Heart right ventricle (tissue), 16 donors: ENCODE measurements at regions not wholly inside any gene's neighbourhood (a gene's known extent, or its start where the extent isn't known, plus 50 kb on each side); places are given as distances from the start of the nearest gene placed in this dataset.

Experiments
- ATAC-seq, 8 donors: fragments of 200-7000 bp; cut with Tn5 transposase; one replicate each; pipeline ENCODE4 v1.9.1; 2020; ENCODE audit warnings: mild to moderate bottlenecking in 8 of 8, moderate library complexity in 8 of 8, moderate number of reproducible peaks in 1 of 8
- DNase-seq, 2 donors: peaks; one replicate each; pipeline ENCODE4 v3.0.0-alpha.2; 2020
- H3K27ac ChIP-seq, 10 donors: fragments of 200-600 bp; sonication (generic) in 2 of 10; one replicate each; pipeline versions ENCODE4 v1.5.0 to v1.8.0; 2020 to 2022; ENCODE audit warnings: mild to moderate bottlenecking in 3 of 10
- H3K27me3 ChIP-seq, 7 donors: fragments of 200-600 bp; one replicate each; pipeline ENCODE4 v1.8.0; 2021 to 2022; ENCODE audit warnings: mild to moderate bottlenecking in 2 of 7
- H3K36me3 ChIP-seq, 9 donors: fragments of 200-600 bp; sonication (generic) in 1 of 9; one replicate each; pipeline versions ENCODE4 v1.5.0 to v1.8.0; 2020 to 2022; ENCODE audit warnings: mild to moderate bottlenecking in 2 of 9
- H3K4me1 ChIP-seq, 9 donors: fragments of 200-600 bp; sonication (generic) in 1 of 9; one replicate each; pipeline versions ENCODE4 v1.5.0 to v1.8.0; 2020 to 2022; ENCODE audit warnings: mild to moderate bottlenecking in 4 of 9
- H3K4me3 ChIP-seq, 10 donors: fragments of 200-600 bp; sonication (generic) in 2 of 10; one replicate each; pipeline versions ENCODE4 v1.5.0 to v1.8.0; 2020 to 2022; ENCODE audit warnings: mild to moderate bottlenecking in 7 of 10, moderate library complexity in 2 of 10
- H3K9me3 ChIP-seq, 11 donors: fragments of 200-600 bp in 10 of 11; sonication (generic) in 2 of 11; one replicate each; pipeline versions ENCODE4 v1.5.0 to v1.8.0; 2013 to 2022; ENCODE audit warnings: mild to moderate bottlenecking in 2 of 11, control low read depth in 1 of 11, moderate library complexity in 1 of 11
- WGBS, 2 donors: extraction: QIAGEN DNeasy Blood & Tissue Kit; methylation state at CpG; one replicate each; pipeline ENCODE4 v1.1.7; 2013; ENCODE audit warnings: inconsistent platforms in 1 of 2; 5-methylcytosine and 5-hydroxymethylcytosine counted together
- intact Hi-C, 10 donors: fragments of 100-400 bp; cut with DNase I; formaldehyde crosslinking; loops; one replicate each; pipeline versions ENCODE4 v1.11.1 to v1.14.2; 2022
- TF ChIP-seq, protein P1 (sequence below), 9 donors: fragments of 200-600 bp; sonication (generic) in 2 of 9; IDR thresholded peaks; one replicate each; pipeline versions ENCODE4 v1.5.0 to v1.8.0; 2021 to 2022; ENCODE audit warnings: antibody characterized with exemption in 9 of 9, mild to moderate bottlenecking in 5 of 9, moderate library complexity in 1 of 9
- donor health status: Arrhythmogenic right ventricular cardiomyopathy.
- donor health status: ischemic (EF 13 %, LVEDD 7.1; RV severe dilation, severe dysfunction).
- donor health status: healthy with polysubstance abuse.
- donor health status: DM: no; HTN: yes; CAD: no.
- donor health status: DM: no; HTN: no; CAD: no.
- donor health status: ischemic (EF 25% LVEDD 6.9; RV normal size, moderate dysfunction).
- donor health status: ischemic (EF 25% LVEDD 5.7; RV mildly dilated, moderate dysfunction).
- donor health status: healthy.
- donor health status: DM: yes; HTN: yes; CAD: no.
- donor health status: Ischemic cardiomyopathy.
- donor health status: ischemic (EF 35%, LVEDD 5.7; RV mildly dilated, moderate dysfunction).
- donor health status: nonischemic (EF 11% LVEDD 7.7; RV severe dilation, severe dysfunction).
- donor health status: DM: yes; HTN: yes; CAD: no.
- donor health status: PGD.
- donor health status: ischemic (EF 29% LVEDD 5.4; RV normal size, mild dysfunction).
- donor health status: nonischemic (EF 23%, LVEDD 6.1; RV moderate dilation, normal function).

DNA sequence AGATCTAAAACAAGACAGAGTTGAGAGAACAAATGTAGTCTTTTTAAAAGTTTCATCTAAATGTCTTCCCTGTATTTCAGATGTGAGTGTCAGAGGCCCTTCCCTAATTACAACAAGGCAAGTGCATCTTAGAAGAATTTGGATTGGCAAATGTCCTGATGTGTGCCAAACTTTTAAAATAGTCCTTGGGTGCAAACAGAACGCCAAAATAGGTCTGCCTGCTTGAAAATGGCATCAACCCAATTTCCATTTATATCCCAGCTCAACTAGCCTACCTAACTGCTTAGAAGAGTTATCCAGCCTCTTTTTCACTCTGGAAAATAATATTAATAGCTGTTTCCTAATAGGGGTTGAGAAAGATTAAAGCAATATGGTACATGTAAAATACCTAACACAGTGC, 311.8 kb upstream of the ARRDC4 start:
- TF ChIP-seq, protein P1, sequence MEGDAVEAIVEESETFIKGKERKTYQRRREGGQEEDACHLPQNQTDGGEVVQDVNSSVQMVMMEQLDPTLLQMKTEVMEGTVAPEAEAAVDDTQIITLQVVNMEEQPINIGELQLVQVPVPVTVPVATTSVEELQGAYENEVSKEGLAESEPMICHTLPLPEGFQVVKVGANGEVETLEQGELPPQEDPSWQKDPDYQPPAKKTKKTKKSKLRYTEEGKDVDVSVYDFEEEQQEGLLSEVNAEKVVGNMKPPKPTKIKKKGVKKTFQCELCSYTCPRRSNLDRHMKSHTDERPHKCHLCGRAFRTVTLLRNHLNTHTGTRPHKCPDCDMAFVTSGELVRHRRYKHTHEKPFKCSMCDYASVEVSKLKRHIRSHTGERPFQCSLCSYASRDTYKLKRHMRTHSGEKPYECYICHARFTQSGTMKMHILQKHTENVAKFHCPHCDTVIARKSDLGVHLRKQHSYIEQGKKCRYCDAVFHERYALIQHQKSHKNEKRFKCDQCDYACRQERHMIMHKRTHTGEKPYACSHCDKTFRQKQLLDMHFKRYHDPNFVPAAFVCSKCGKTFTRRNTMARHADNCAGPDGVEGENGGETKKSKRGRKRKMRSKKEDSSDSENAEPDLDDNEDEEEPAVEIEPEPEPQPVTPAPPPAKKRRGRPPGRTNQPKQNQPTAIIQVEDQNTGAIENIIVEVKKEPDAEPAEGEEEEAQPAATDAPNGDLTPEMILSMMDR (IDR thresholded peaks at IDR 0.05) = no peak
- 31 to 33% methylated on average over 1 of the region's 1 CpG for whole genome bisulfite sequencing, 2 donors
- intact Hi-C loops = no loop called here
- peak overlapping the region in 1 of 10 donors; percentile 52 for H3K27ac ChIP-seq
- ATAC-seq = peak in 1 of 8 donors; percentile 74
- peaks cover 0 to 22% (median 9%) of the 10 kb centered on the region in 7 donors for H3K27me3 ChIP-seq
- no peaks in the 10 kb centered on the region for H3K36me3 ChIP-seq
- peak in 1 of 2 donors; percentile 27 for DNase-seq
- peaks cover 0 to 8% (median 0%) of the 10 kb centered on the region in 9 donors for H3K4me1 ChIP-seq
- H3K9me3 ChIP-seq = peaks cover 0 to 12% (median 0%) of the 10 kb centered on the region in 11 donors
- H3K4me3 ChIP-seq = no peak overlapping the region

GRCh38 chr15:97652041-97652440, 308.5 kb upstream of the ARRDC4 start:
- intact Hi-C loops = no loop called here
- H3K27me3 ChIP-seq = peaks cover 0 to 29% (median 9%) of the 10 kb centered on the region in 7 donors
- H3K9me3 ChIP-seq = peaks cover 0 to 12% (median 0%) of the 10 kb centered on the region in 11 donors
- H3K4me3 ChIP-seq = no peak overlapping the region
- peaks cover 0 to 8% (median 0%) of the 10 kb centered on the region in 9 donors for H3K4me1 ChIP-seq
- 52 to 54% methylated on average over 3 of the region's 3 CpGs for WGBS, 2 donors
- no peak for ATAC-seq
- TF ChIP-seq, protein P1 (IDR thresholded peaks at IDR 0.05) = no peak
- no peaks in the 10 kb centered on the region for H3K36me3 ChIP-seq
- no peak for DNase-seq
- H3K27ac ChIP-seq = no peak overlapping the region

DNA sequence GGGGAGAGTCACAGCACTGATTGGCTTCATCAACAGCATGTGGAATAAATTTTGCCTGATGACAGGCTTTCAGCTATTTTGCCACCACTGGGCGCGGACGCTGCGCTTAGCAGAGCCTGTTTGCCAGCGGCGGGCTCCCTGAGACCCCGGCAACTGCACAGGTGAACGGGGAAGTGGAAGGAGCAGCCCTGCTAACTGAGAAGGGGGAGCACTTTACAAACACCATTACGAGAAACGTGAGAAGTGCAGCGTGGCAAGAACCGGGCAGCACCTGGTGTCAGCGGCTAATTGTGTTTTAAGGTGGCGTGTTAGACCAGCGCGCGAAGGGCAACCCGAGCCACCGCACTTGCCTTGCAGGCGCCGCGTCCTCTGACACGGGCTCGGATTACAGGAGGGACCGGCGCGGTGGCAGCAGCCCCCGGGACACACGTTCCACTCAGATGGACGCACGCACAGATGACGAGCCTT, 307.8 kb upstream of the ARRDC4 start:
- TF ChIP-seq, protein P1 (IDR thresholded peaks at IDR 0.05) = no peak
- Histone ChIP-seq H3K4me3 (peak overlapping the region in 8 of 10 donors; percentile 9 to 40 (median 36)), H3K27ac (no peak overlapping the region), H3K9me3 (peaks cover 0 to 11% (median 0%) of the 10 kb centered on the region in 11 donors), H3K36me3 (no peaks in the 10 kb centered on the region), H3K27me3 (peaks cover 0 to 29% (median 9%) of the 10 kb centered on the region in 7 donors), H3K4me1 (peaks cover 0 to 8% (median 0%) of the 10 kb centered on the region in 9 donors)
- ATAC-seq = peak in 4 of 8 donors; percentile 19 to 74 (median 68)
- intact Hi-C loops = no loop called here
- DNase-seq = peak; percentile 11 to 19
- 3% methylated on average over 32 of the region's 32 CpGs for WGBS, 2 donors

DNA sequence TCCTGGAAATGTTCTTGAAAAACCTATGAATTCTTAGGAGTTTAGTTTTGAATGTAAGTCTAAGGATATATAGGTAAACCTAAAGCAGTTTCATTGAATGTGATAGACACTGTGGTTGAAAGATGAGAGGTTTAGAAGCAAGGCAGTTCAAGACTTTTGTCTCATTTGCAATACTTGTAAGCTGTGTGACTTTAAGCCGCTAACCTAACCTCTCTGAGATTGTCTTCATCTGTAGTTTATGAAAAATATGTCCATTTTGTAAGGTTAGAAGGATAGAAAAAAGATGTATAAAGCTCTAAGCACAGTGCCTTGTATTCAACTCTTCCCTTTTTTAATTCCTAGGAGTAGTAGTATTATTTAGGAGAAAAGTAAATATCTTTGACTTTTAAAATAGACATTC, 306.6 kb upstream of the ARRDC4 start:
- Histone ChIP-seq H3K4me3 (no peak overlapping the region), H3K27ac (no peak overlapping the region), H3K9me3 (no peaks in the 10 kb centered on the region), H3K4me1 (peaks cover 0 to 8% (median 0%) of the 10 kb centered on the region in 9 donors), H3K36me3 (no peaks in the 10 kb centered on the region), H3K27me3 (peaks cover 0 to 29% (median 9%) of the 10 kb centered on the region in 7 donors)
- WGBS, 2 donors = 91 to 94% methylated on average over 1 of the region's 1 CpG
- intact Hi-C loops = no loop called here
- DNase-seq = no peak
- TF ChIP-seq, protein P1 (IDR thresholded peaks at IDR 0.05) = no peak
- ATAC-seq = no peak
